Left kidney (tissue), 1 donor: ENCODE measurements at regions not wholly inside any gene's neighbourhood (a gene's known extent, or its start where the extent isn't known, plus 50 kb on each side); places are given as distances from the start of the nearest gene placed in this dataset.
A peak's percentile ranks its signal among the peaks of the same experiment; 100 is the strongest.
"Not testable (repeated sequence)": the region's sequence is repeated elsewhere in the genome, so short reads cannot be mapped to it uniquely, and the experiment has no call there.

Source experiments
- DNase-seq: peaks from one replicate; pipeline ENCODE4 v3.0.0-alpha.2; 2013

- peak; percentile 68 for DNase-seq
These were observed 132.2 kb downstream of the SNX5 start for GRCh38 chr20:17836303-17836861.

DNA sequence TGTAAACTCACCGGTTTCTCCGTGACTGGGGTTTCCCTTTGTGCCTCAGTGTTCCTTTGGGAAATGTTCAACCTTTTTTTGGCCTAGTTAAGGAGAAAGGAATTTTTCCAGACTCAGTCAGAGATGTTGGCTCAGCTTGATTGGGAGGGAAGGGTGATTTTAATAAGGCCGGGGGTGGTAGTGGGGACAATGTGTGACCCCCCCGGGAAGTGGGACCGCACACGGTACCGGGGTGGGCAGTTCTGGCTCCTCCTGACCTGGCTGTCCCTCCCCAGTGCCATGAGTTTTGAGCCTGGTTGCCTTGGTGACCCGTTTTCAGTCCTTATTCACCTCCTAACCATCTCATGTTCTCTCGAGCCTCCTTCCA is 132.7 kb downstream of the SNX5 start:
- DNase-seq, result no peak

- DNase-seq, result no peak
These were observed 133.2 kb downstream of the SNX5 start for GRCh38 chr20:17835240-17835933.

GRCh38 chr20:17834804-17835203 is 133.8 kb downstream of the SNX5 start:
- no peak for DNase-seq

DNA sequence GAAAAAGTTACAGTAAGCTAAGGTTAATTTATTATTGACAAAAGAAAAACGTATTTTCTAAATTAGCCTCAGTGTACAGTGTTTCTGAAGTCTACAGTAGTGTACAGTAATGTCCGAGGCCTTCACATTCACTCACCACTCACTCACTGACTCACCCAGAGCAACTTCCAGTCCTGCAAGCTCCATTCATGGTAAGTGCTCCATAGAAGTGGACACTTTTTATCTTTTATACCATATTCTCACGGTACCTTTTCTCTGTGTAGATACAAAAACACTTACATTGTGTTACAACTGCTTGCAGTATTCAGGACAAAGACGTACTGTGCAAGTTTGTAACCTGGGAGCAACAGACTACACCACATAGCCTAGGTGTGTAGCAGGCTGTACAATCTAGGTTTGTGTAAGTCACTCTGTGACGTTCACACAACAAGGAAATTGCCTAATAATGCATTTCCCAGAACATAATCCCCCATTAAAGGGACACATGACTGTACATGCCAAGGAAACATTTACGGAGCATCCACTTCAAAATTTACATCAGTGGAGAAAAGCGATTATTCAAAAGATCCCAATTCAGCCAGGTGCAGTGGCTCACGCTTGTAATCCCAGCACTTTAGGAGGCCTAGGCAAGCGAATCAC is 133.4 kb downstream of the BANF2 start:
- no peak for DNase-seq

DNA sequence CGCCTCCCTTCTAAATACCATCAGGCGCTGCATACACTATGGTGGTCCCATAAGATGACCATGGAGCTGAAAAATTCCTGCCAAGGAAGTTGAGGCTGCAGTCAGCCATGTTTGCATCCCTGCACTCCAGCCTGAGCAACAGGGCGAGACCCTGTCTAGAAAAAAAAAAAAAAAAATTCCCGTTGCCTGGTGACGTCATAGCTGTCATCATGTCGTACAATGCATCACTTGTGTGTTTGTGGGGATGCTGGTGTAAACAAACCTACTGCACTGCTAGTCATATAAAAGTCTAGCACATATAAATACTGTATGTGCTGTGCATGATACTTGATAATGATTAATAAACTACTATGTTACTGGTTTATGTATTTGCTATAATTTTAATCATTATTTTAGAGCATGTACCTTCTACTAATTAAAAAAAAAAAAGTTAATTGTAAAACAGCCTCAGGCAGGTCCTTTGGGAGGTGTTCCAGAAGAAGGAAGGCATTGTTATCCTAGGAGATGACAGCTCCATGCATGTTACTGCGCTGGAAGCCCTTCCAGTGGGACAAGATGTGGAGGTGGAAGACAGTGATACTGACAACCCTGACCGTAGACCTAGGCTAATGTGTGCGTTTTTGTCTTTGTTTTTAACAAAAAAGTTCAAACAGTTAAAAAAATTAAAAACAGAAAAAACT is 132.6 kb downstream of the BANF2 start:
- DNase-seq, result no peak

- DNase-seq, result no peak
These were observed 128.9 kb downstream of the BANF2 start for GRCh38 chr20:17828598-17829144.

GRCh38 chr20:17827759-17828559 is 128.2 kb downstream of the BANF2 start:
- DNase-seq, result no peak

GRCh38 chr20:17827079-17827478 is 127.3 kb downstream of the BANF2 start:
- DNase-seq, result no peak

DNA sequence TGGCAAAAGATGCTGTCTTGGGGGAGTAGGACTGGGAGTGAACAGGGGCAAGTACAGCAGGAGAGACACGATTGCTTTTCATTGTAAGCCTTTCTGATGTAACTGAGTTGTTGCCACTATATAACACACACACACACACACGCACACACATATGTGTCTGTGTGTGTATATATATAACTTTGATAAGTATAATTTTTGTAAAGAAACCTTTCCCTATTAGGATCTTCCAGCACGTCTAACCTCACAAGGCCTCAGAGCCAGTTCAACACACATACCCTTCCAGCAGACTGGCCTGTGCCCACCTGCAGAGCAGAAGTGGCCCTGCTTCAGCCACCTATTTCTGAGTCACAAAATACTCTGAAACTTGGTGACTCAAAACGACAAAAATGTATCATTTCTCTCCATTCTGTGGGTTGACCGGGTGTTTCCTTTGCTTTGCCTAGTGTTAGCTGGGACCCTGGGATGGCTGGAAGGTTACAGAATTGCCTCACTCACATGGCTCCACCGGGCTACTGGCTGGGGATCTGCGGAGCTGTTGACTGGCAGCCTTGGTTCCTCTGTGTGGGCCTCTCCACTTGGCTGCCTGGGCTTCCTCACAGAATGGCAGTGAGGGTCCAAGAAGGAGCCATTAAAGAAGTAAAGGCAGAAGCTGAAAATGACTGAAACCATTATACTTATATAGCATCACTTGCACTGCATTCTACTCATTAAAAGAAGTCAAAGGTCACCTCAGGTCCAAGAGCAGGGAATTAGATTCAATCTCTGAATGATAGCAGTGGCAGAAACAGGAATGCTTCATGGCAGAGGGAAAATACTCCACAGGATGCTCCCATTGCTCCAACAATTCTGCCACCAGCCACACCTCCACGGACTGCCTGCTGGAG is 126.4 kb downstream of the BANF2 start:
- no peak for DNase-seq

GRCh38 chr20:17825252-17825959 is 125.6 kb downstream of the BANF2 start:
- DNase-seq, result no peak

DNA sequence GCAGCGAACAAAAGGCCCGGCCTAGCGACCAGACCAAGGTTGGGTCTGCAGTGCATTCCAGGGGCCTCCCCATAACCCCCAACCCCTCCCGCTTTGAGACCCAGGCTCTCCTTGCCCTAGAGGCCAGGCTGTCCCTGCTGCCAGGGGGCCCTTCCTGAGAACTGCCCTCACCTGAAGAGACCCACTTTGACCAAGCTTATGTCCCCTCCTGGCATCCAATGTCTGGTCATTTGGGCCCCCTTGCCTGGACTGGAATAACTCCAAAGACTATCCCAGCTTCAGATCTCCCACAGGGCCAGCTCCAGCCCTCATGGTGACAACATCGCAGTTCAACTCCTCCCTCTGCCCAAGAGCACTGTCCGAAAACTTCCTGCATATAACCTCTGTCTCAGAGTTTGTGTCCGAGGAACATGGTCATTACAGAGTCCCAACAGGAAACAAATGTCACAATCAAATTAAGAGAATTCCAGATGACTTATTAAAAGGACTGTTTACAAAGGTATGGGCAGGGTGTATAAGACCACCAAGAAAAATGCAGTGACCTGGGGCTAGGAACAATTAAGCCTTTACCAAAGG is 125.0 kb downstream of the BANF2 start:
- DNase-seq, result no peak

GRCh38 chr20:17823409-17824144 is 123.8 kb downstream of the BANF2 start:
- DNase-seq, result no peak

DNA sequence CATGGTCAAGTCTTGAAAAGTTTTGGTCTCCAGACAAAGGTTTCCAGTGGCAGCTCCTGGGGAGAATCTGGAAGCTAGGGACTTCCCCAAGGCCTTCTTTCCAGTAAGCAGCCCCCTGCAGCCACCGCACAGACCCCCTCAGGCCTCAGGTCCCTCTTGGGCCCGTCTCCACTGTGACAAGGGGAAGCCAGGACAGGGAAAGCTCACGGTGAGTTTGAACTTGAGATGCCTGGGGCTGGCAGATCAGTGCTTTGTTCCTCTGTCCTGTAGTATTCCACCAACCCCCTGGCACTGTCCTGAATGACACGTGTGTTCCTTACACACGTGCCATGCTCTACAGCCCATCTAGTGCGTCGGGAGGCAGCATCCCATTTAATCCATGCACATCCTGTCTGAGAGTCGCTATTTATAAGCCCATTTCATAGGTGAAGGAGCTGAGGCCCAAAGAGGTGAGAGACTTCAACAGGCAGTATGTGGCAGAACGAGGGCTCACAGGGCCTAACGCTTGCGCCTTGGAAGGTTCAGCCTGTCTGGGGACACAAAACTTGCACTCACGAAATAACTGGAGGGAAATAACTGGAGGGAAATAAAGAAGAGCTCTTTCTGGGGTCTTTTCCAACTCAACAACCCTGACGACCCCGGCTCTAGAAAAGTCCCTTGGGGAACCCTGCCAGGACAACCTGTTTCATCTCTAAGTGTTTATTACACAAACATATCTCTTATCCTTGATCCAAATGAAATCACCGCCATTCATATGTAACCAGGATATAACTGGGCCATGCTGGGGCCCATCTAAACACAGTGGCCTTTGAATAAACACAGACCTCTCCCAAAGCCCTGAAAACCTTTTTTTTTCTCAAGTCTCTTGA is 123.0 kb downstream of the BANF2 start:
- DNase-seq, result no peak

DNA sequence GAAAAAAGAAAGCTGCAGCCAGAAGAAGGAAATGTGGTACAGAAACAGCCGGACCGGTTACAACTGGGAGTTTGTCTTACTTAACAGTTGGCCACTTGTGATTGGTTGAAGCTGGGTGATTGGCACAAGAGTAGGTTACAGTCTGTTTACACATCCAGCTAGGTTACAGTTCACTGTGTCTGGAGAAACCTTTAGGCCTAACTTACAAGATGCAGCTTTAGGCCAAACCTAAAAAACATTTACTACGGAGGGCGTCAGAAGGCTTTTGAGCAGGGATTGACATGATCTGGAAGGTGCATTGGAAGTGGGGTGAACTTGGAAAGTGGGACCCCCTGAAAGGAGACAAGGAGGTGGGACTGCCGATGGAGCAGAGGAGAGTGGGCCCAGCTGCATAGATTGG is 122.3 kb downstream of the BANF2 start:
- DNase-seq, result peak; percentile 91

DNA sequence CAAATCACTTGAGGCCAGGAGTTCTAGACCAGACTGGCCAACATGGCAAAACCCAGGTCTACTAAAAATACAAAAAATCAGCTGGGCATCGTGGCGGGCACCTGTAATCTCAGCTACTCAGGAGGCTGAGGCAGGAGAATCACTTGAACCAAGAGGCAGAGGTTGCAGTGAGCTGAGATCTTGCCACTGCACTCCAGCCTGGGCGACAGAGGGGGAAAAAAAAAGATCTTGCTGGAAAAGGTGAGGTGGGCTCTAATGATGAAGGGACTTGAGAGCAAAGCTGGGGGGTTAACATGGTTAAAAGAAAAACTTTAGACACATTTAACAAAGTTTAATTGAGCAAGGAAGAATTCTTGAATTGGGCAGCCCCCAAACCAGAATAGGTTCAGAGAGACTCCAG is 121.8 kb downstream of the BANF2 start:
- not testable (repeated sequence) for DNase-seq

- no peak for DNase-seq
These were observed 119.8 kb downstream of the BANF2 start for GRCh38 chr20:17819395-17820093.

GRCh38 chr20:17818187-17818586 is 118.4 kb downstream of the BANF2 start:
- DNase-seq, result no peak
